ENCODE measurements at regions not wholly inside any gene's neighbourhood (a gene's known extent, or its start where the extent isn't known, plus 50 kb on each side); places are given as distances from the start of the nearest gene placed in this dataset.

- no peak overlapping the region for H3K9ac ChIP-seq
- no peaks in the 10 kb centered on the region for H3K27me3 ChIP-seq (ENCODE audit: insufficient read depth)
- no peaks in the 10 kb centered on the region for H3K36me3 ChIP-seq (replicated peaks in 1 of 2; ENCODE audit: control insufficient read depth in 1 of 2, insufficient read depth in 2 of 2, low read length in 1 of 2)
- ChIA-PET POLR2A (no interaction called here), CTCF (no interaction called here)
- H3K27ac ChIP-seq (ENCODE audit: low read depth in 2 of 2, low read length in 1 of 2), result no peak overlapping the region
- H3K9me3 ChIP-seq, result no peaks in the 10 kb centered on the region
- H3F3A ChIP-seq (replicated peaks; ENCODE audit: insufficient read depth), result no peaks in the 10 kb centered on the region
- no peak for TF ChIP-seq USF1 (IDR thresholded peaks at IDR 0.05; ENCODE audit: borderline replicate concordance, low read depth)
- TF ChIP-seq IRF3 (IDR thresholded peaks at IDR 0.05; ENCODE audit: low read depth, low read length), result no peak
- no peak for TF ChIP-seq FOXJ3 (CRISPR knock-in tag; IDR thresholded peaks at IDR 0.05)
- no peak for TF ChIP-seq EZH2phosphoT487 (IDR thresholded peaks at IDR 0.05; ENCODE audit: borderline replicate concordance, low read depth)
- TF ChIP-seq ELF1 (IDR thresholded peaks at IDR 0.05), result no peak
- TF ChIP-seq RFX5 (IDR thresholded peaks at IDR 0.05; ENCODE audit: low read length), result no peak
- no peak for TF ChIP-seq RCOR1 (IDR thresholded peaks at IDR 0.05; ENCODE audit: low read length)
- TF ChIP-seq CHD2 (IDR thresholded peaks at IDR 0.05; ENCODE audit: low read length, partially characterized antibody), result no peak
- H3K4me1 ChIP-seq (ENCODE audit: control insufficient read depth in 1 of 2, insufficient read depth in 2 of 2, low read depth in 1 of 2, low read length in 1 of 2), result peaks cover 0 to 8% of the 10 kb centered on the region in 2 experiments; a peak in 1 of 4 replicates
- no peaks in the 10 kb centered on the region for H3K9me2 ChIP-seq
- WGBS (ENCODE audit: low lambda C conversion rate), result 86% methylated on average over 8 of the region's 11 CpGs
- H3K79me2 ChIP-seq (ENCODE audit: insufficient read depth), result no peaks in the 10 kb centered on the region
- H4K20me1 ChIP-seq (ENCODE audit: insufficient read depth), result no peaks in the 10 kb centered on the region
- H3K4me3 ChIP-seq (ENCODE audit: low read depth in 2 of 2, low read length in 1 of 2), result no peak overlapping the region
- H2AFZ ChIP-seq (ENCODE audit: low read depth), result no peak overlapping the region
- no peak for DNase-seq
- no peak overlapping the region for H3K4me2 ChIP-seq
Measured at GRCh38 chr1:234913771-234914170, 214.9 kb downstream of the TOMM20 start.

GRCh38 chr1:234913278-234913649 is 215.4 kb downstream of the TOMM20 start:
- Histone ChIP-seq H3K4me1 (ENCODE audit: control insufficient read depth in 1 of 2, insufficient read depth in 2 of 2, low read depth in 1 of 2, low read length in 1 of 2) (peaks cover 0 to 8% of the 10 kb centered on the region in 2 experiments; a peak in 2 of 4 replicates), H3K79me2 (ENCODE audit: insufficient read depth) (no peaks in the 10 kb centered on the region), H3K9me3 (no peaks in the 10 kb centered on the region), H3K36me3 (replicated peaks in 1 of 2; ENCODE audit: control insufficient read depth in 1 of 2, insufficient read depth in 2 of 2, low read length in 1 of 2) (no peaks in the 10 kb centered on the region), H3K9ac (no peak overlapping the region), H2AFZ (ENCODE audit: low read depth) (no peak overlapping the region), H3K9me2 (no peaks in the 10 kb centered on the region), H3K27me3 (ENCODE audit: insufficient read depth) (no peaks in the 10 kb centered on the region), H4K20me1 (ENCODE audit: insufficient read depth) (no peaks in the 10 kb centered on the region), H3K4me3 (ENCODE audit: low read depth in 2 of 2, low read length in 1 of 2) (no peak overlapping the region), H3K4me2 (no peak overlapping the region), H3K27ac (ENCODE audit: low read depth in 2 of 2, low read length in 1 of 2) (no peak overlapping the region), H3F3A (replicated peaks; ENCODE audit: insufficient read depth) (no peaks in the 10 kb centered on the region)
- 96% methylated on average over 8 of the region's 8 CpGs for WGBS (ENCODE audit: low lambda C conversion rate)
- POLR2A ChIA-PET, result no interaction called here
- CTCF ChIA-PET, result no interaction called here
- TF ChIP-seq FOXM1 (IDR thresholded peaks at IDR 0.05; ENCODE audit: low read depth), result no peak
- no peak for TF ChIP-seq PBX3 (IDR thresholded peaks at IDR 0.05)
- no peak for TF ChIP-seq YY1 (IDR thresholded peaks at IDR 0.05; ENCODE audit: low read depth)
- TF ChIP-seq MXI1 (IDR thresholded peaks at IDR 0.05; ENCODE audit: low read depth, low read length), result no peak
- no peak for TF ChIP-seq JUND (IDR thresholded peaks at IDR 0.05)
- no peak for TF ChIP-seq RFX5 (IDR thresholded peaks at IDR 0.05; ENCODE audit: low read length)
- TF ChIP-seq FOXJ3 (CRISPR knock-in tag; IDR thresholded peaks at IDR 0.05), result no peak
- no peak for TF ChIP-seq SIN3A (IDR thresholded peaks at IDR 0.05; ENCODE audit: borderline replicate concordance, low read depth, low read length)
- TF ChIP-seq TCF12 (IDR thresholded peaks at IDR 0.05), result no peak
- no peak for TF ChIP-seq USF1 (IDR thresholded peaks at IDR 0.05; ENCODE audit: borderline replicate concordance, low read depth)
- TF ChIP-seq USF2 (IDR thresholded peaks at IDR 0.05; ENCODE audit: borderline replicate concordance, low read depth, low read length), result no peak
- TF ChIP-seq TEAD4 (IDR thresholded peaks at IDR 0.05; ENCODE audit: borderline replicate concordance, insufficient read depth), result no peak
- no peak for TF ChIP-seq FOSL2 (IDR thresholded peaks at IDR 0.05; ENCODE audit: borderline replicate concordance, low read depth)
- TF ChIP-seq RAD21 (IDR thresholded peaks at IDR 0.05; ENCODE audit: low read length), result no peak
- TF ChIP-seq RXRA (IDR thresholded peaks at IDR 0.05; ENCODE audit: borderline replicate concordance, low read depth), result no peak
- no peak for TF ChIP-seq GABPA (IDR thresholded peaks at IDR 0.05; ENCODE audit: low read depth)
- no peak for DNase-seq

All from SK-N-SH (cell line).